HCEC 1CT (cell line): ENCODE measurements at regions not wholly inside any gene's neighbourhood (a gene's known extent, or its start where the extent isn't known, plus 50 kb on each side); places are given as distances from the start of the nearest gene placed in this dataset.

Source experiments
- DNase-seq: peaks from one replicate; pipeline ENCODE4 v3.0.0-alpha.2; 2017

DNA sequence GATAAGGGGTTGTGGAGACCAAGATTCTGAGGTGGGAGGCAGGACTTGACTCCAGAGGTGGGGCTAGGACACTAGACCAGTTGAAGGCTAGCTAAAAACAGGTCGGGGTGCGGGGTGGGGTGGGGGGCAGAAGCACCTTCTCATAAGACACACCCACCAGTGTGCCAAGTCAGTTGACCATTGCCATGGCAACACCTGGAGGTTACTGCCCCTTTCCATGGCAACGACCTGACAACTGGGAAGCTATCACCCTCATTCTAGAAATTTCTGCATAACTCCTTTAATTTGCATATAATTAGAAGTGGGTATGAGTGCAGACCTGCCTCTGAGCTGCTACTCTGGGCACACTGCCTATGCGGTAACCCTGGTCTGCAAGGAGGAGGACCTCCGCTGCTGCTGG is 53.9 kb upstream of the ALOX12 start:
- DNase-seq: no peak

DNA sequence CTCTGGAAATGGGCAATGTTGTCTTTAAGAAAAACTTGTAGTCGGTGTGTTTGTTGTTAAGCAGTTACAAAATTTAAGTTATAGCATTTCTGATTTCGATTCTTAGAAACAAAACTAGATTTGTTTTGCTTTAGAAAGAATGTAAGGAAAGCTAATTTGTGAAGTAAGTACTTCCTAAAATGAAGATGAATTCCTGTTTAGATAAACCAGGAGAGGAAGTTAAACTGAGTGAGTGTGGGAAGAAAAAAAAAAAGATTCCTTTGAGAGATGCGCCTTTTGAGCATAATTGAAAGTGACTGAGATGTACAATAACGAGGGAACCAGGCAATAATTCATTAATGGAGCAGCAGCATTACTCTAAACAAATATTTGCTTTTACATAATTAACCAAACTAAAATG is 52.4 kb upstream of the ALOX12 start:
- no peak for DNase-seq
